Retinal pigment epithelial cell (primary cell): ENCODE measurements at regions not wholly inside any gene's neighbourhood (a gene's known extent, or its start where the extent isn't known, plus 50 kb on each side); places are given as distances from the start of the nearest gene placed in this dataset.

Experiments used
- DNase-seq: peaks from one replicate; pipeline ENCODE4 v3.0.0-alpha.2; 2010; ENCODE audit warnings: low read depth
- H3K4me3 ChIP-seq: 2 replicates; pipeline ENCODE4 v1.5.1; 2011; ENCODE audit warnings: mild to moderate bottlenecking, low read length, control low read depth, moderate library complexity
- TF ChIP-seq, protein P1 (sequence below): conservative IDR thresholded peaks from 2 replicates; pipeline ENCODE4 v1.5.1; 2011; ENCODE audit warnings: low read depth, low read length, control low read depth, inconsistent platforms

- H3K4me3 ChIP-seq, result no peak overlapping the region
- TF ChIP-seq, protein P1, sequence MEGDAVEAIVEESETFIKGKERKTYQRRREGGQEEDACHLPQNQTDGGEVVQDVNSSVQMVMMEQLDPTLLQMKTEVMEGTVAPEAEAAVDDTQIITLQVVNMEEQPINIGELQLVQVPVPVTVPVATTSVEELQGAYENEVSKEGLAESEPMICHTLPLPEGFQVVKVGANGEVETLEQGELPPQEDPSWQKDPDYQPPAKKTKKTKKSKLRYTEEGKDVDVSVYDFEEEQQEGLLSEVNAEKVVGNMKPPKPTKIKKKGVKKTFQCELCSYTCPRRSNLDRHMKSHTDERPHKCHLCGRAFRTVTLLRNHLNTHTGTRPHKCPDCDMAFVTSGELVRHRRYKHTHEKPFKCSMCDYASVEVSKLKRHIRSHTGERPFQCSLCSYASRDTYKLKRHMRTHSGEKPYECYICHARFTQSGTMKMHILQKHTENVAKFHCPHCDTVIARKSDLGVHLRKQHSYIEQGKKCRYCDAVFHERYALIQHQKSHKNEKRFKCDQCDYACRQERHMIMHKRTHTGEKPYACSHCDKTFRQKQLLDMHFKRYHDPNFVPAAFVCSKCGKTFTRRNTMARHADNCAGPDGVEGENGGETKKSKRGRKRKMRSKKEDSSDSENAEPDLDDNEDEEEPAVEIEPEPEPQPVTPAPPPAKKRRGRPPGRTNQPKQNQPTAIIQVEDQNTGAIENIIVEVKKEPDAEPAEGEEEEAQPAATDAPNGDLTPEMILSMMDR, result no peak
- DNase-seq, result no peak
These were observed 283.4 kb downstream of the PRELID2 start for GRCh38 chr5:145551714-145552113.

DNA sequence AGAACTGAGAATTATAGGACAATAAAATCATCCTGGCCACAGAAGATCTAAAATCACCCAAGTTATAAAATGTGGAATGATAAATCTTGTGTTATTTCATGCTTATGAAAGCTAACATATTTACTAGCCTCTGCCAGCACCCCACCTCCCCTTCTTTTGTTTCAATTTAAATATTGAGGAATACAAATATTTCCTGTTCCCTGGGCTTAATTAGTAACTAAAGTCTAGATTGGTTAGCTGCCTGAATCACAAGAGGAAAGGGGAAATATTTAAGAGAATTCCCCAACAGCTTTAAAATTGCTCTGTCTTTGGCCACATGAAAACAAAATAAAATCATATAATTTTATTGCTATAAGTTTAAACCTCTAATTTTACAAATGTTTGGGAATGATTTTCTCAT is 287.0 kb downstream of the PRELID2 start:
- TF ChIP-seq, protein P1, result no peak
- no peak for DNase-seq
- no peak overlapping the region for H3K4me3 ChIP-seq

DNA sequence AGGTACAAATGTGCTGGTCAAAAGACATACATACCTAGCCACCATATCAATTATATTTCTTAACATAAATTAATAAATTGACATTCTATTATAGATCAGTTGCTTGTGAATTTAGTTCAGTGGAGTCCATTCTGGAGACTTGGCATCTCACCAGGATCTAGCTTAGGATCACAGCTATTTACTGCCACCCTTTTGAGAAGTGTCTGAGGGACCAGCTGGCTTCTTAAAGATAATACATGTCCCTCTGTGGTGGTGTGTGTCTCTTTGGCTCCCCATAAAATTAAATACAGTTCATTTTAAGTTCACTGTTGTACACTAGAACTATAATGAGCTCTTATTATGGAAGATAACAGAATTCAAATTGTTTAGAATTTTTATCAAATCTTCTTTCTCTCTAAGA is 290.7 kb downstream of the PRELID2 start:
- H3K4me3 ChIP-seq, result no peak overlapping the region
- TF ChIP-seq, protein P1, result no peak
- DNase-seq, result no peak

GRCh38 chr5:145543968-145544367 is 291.2 kb downstream of the PRELID2 start:
- TF ChIP-seq, protein P1, result no peak
- no peak overlapping the region for H3K4me3 ChIP-seq
- DNase-seq, result no peak

DNA sequence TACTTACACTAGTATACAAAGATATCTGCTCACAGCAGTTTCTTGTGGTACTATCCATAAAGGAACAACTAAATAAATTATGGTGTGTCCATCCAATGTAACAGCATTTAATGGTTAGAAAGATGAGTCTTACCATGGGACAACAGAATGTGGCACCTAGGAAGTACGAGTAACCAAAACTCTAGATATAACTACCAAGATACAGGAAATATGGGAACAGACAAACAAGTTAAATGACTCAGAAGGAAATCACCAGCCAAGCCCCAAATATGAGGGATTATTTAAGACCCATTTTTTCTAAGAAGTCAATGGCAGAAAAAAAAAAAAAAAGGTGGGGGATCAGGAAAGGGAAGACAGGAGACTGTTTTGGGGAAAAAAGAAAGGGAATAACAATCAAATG is 294.8 kb downstream of the PRELID2 start:
- DNase-seq, result no peak
- TF ChIP-seq, protein P1, result no peak
- no peak overlapping the region for H3K4me3 ChIP-seq

DNA sequence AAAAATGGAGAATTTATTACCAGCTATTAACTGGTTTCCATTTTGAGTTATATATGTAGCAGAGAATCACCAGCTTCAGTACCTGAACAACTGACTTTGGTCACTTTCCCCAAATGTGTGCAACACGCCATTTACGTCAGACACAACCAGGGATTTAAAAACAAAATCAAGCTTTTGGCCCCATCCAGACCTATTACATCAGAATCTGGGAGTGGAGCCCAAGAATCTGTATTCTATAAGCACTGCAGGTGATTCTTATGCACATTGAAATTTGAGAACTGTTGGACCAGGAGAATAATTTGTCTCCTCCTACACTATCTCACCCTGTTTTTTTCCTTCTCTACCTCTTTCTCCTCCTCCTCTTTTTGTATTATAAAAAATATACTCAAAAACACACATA is 295.9 kb downstream of the PRELID2 start:
- TF ChIP-seq, protein P1, result no peak
- no peak for DNase-seq

GRCh38 chr5:145536133-145536532 is 299.0 kb downstream of the PRELID2 start:
- TF ChIP-seq, protein P1, result no peak
- H3K4me3 ChIP-seq, result no peak overlapping the region
- DNase-seq, result no peak

More for the DNA sequence above, 295.9 kb downstream of the PRELID2 start:
- no peak overlapping the region for H3K4me3 ChIP-seq
